ENCODE measurements at regions not wholly inside any gene's neighbourhood (a gene's known extent, or its start where the extent isn't known, plus 50 kb on each side); places are given as distances from the start of the nearest gene placed in this dataset.

- TF ChIP-seq CTCF (IDR thresholded peaks at IDR 0.05) (no peak), POLR2A (IDR thresholded peaks at IDR 0.05) (no peak)
Observed at GRCh38 chr6:144351379-144352127, 66.4 kb downstream of the UTRN start.
